ENCODE measurements at regions not wholly inside any gene's neighbourhood (a gene's known extent, or its start where the extent isn't known, plus 50 kb on each side); places are given as distances from the start of the nearest gene placed in this dataset.

DNA sequence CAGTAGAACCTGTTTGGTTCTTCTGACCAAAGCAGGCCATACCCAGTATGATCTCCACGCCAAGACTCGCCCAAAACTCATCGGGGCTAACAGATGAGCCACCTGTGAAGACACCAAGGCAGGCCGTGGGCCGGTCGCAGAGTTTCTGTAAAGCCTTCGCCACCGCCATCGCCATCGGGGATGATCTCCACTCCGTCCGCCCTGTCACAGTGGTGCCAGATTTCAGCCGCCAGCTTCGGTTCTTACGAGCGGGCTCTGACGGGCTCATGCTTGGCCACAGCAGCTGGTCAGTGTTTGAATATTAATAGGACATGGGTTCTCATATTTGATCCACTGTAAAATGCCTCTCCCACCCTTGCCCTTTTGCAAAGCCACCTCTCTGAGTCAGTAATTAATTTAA, 113.2 kb upstream of the TMEM132D start:
- no peak for TF ChIP-seq CTCF (IDR thresholded peaks at IDR 0.05)
- TF ChIP-seq POLR2A (IDR thresholded peaks at IDR 0.05), result no peak

All from thyroid gland (tissue), 4 donors.